ENCODE measurements at regions not wholly inside any gene's neighbourhood (a gene's known extent, or its start where the extent isn't known, plus 50 kb on each side); places are given as distances from the start of the nearest gene placed in this dataset.

- DNase-seq (ENCODE audit: insufficient read length, low spot score) (no peak), FAIRE-seq (no peak)
- no peak for TF ChIP-seq CTCF (IDR thresholded peaks at IDR 0.05; ENCODE audit: insufficient read depth, missing control alignments)
Measured at GRCh38 chr5:98997000-98997399, 68.2 kb upstream of the CHD1 start.

GRCh38 chr5:98994611-98995010 is 65.8 kb upstream of the CHD1 start:
- no peak for FAIRE-seq
- no peak for DNase-seq (ENCODE audit: insufficient read length, low spot score)
- no peak for TF ChIP-seq CTCF (IDR thresholded peaks at IDR 0.05; ENCODE audit: insufficient read depth, missing control alignments)

- no peak for DNase-seq (ENCODE audit: insufficient read length, low spot score)
Measured at GRCh38 chr5:98993512-98993911, 64.7 kb upstream of the CHD1 start.

GRCh38 chr5:98992552-98992951 is 63.7 kb upstream of the CHD1 start:
- no peak for FAIRE-seq

More at GRCh38 chr5:98993512-98993911, 64.7 kb upstream of the CHD1 start:
- FAIRE-seq = no peak
- TF ChIP-seq CTCF (IDR thresholded peaks at IDR 0.05; ENCODE audit: insufficient read depth, missing control alignments) = no peak

GRCh38 chr5:98989727-98990126 is 60.9 kb upstream of the CHD1 start:
- TF ChIP-seq CTCF (IDR thresholded peaks at IDR 0.05; ENCODE audit: insufficient read depth, missing control alignments) = no peak
- no peak for DNase-seq (ENCODE audit: insufficient read length, low spot score)
- FAIRE-seq = peak; percentile 80

More at GRCh38 chr5:98992552-98992951, 63.7 kb upstream of the CHD1 start:
- TF ChIP-seq CTCF (IDR thresholded peaks at IDR 0.05; ENCODE audit: insufficient read depth, missing control alignments) = no peak
- no peak for DNase-seq (ENCODE audit: insufficient read length, low spot score)

- FAIRE-seq (no peak), DNase-seq (ENCODE audit: insufficient read length, low spot score) (no peak)
- no peak for TF ChIP-seq CTCF (IDR thresholded peaks at IDR 0.05; ENCODE audit: insufficient read depth, missing control alignments)
Measured at GRCh38 chr5:98986587-98986986, 57.8 kb upstream of the CHD1 start.

- TF ChIP-seq CTCF (IDR thresholded peaks at IDR 0.05; ENCODE audit: insufficient read depth, missing control alignments) = no peak
- DNase-seq (ENCODE audit: insufficient read length, low spot score) (no peak), FAIRE-seq (no peak)
Measured at GRCh38 chr5:98982880-98983279, 54.1 kb upstream of the CHD1 start.
